ENCODE measurements at regions not wholly inside any gene's neighbourhood (a gene's known extent, or its start where the extent isn't known, plus 50 kb on each side); places are given as distances from the start of the nearest gene placed in this dataset.

DNA sequence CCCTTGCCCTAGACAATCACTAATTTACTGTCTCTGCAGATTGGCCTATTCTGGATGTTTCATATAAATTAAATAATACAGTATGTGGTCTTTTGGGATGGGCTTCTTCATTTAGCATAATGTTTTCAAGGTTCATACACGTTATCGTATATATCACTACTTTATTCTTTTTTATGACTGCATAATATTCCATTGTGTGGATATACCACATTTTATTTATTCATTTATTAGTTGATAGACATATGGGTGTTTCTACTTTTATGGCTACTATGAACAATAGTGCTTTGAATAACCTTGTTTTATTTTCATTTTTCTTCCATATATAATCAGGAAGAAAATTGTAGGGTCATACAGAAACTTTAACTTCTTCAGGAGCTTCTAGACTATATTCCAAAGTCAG, 108.5 kb upstream of the PAPPA start:
- no TSS peak for BruUV-seq (replicated peaks)
- intact Hi-C loops (cut with micrococcal nuclease; ENCODE audit: unreplicated experiment) (no loop called here), in situ Hi-C loops (cut with HindIII; ENCODE audit: extremely low pct_ligation_motif_present, low pct_unique_long_range_greater_than_20kb) (loop anchor here (25.0 kb wide), 1 partner anchor 92 kb away; no protein-coding TSS in a partner anchor)
- no peaks in the 10 kb centered on the region for H3K4me1 ChIP-seq (ENCODE audit: insufficient read depth, low read length)
- no peak for ATAC-seq
- WGBS (ENCODE audit: low lambda C conversion rate): 1% methylated on average over 2 of the region's 2 CpGs
- H3K9me3 ChIP-seq (ENCODE audit: low read length): no peaks in the 10 kb centered on the region
- no peak for FAIRE-seq
- ChIA-PET POLR2A (no interaction called here), CTCF (ENCODE audit: low intra/inter-chr PET ratio, low total read pairs) (no interaction called here)
- no peaks in the 10 kb centered on the region for H3K36me3 ChIP-seq (replicated peaks in 1 of 2; ENCODE audit: control insufficient read depth in 1 of 2, insufficient read depth in 2 of 2, low read length in 2 of 2)
- no peak overlapping the region for H2AFZ ChIP-seq (ENCODE audit: low read length)
- no peak overlapping the region for H3K4me2 ChIP-seq (ENCODE audit: low read depth, low read length)
- no peaks in the 10 kb centered on the region for H3K27me3 ChIP-seq (ENCODE audit: control insufficient read depth in 1 of 2, insufficient read depth in 2 of 2, low read length in 2 of 2)
- no peaks in the 10 kb centered on the region for H3K79me2 ChIP-seq (ENCODE audit: insufficient read depth, low read length)
- TF ChIP-seq ZNF382 (CRISPR knock-in tag; IDR thresholded peaks at IDR 0.05; ENCODE audit: borderline replicate concordance) (no peak), PLRG1 (conservative IDR thresholded peaks at IDR 0.05) (no peak), IRF1 (CRISPR knock-in tag; IDR thresholded peaks at IDR 0.05; ENCODE audit: low read depth) (no peak), ZNF484 (CRISPR knock-in tag; IDR thresholded peaks at IDR 0.05; ENCODE audit: borderline replicate concordance, low read depth) (no peak), ZNF33B (CRISPR knock-in tag; IDR thresholded peaks at IDR 0.05) (no peak), ZNF589 (CRISPR knock-in tag; conservative IDR thresholded peaks at IDR 0.05) (no peak), ZNF501 (CRISPR knock-in tag; IDR thresholded peaks at IDR 0.05) (no peak), ZNF263 (CRISPR knock-in tag; IDR thresholded peaks at IDR 0.05) (no peak), ZNF703 (CRISPR knock-in tag; IDR thresholded peaks at IDR 0.05; ENCODE audit: borderline replicate concordance) (no peak), REXO4 (CRISPR knock-in tag; IDR thresholded peaks at IDR 0.05; ENCODE audit: borderline replicate concordance) (no peak), KAT8 (CRISPR knock-in tag; IDR thresholded peaks at IDR 0.05) (no peak), ZMYM4 (CRISPR knock-in tag; IDR thresholded peaks at IDR 0.05) (no peak), ZNF260 (CRISPR knock-in tag; IDR thresholded peaks at IDR 0.05; ENCODE audit: borderline replicate concordance, low read depth) (no peak), GLI4 (CRISPR knock-in tag; IDR thresholded peaks at IDR 0.05; ENCODE audit: borderline replicate concordance) (no peak), MLLT10 (CRISPR knock-in tag; IDR thresholded peaks at IDR 0.05) (no peak), RFX1 (IDR thresholded peaks at IDR 0.05) (no peak)
- H3K9ac ChIP-seq (ENCODE audit: insufficient read depth, low read depth, low read length): no peak overlapping the region
- no peak overlapping the region for H3K4me3 ChIP-seq (replicated peaks in 1 of 3; ENCODE audit: insufficient read depth in 1 of 3, low read depth in 2 of 3, low read length in 3 of 3)
- no peak overlapping the region for H3K27ac ChIP-seq (ENCODE audit: extremely low read length, insufficient read depth, low read length)
- H4K20me1 ChIP-seq (ENCODE audit: insufficient read depth, low read length): no peaks in the 10 kb centered on the region
- DNase-seq (ENCODE audit: low spot score): no peak
